Mesenchymal stem cell (in vitro differentiated cells and primary cell): ENCODE measurements at regions not wholly inside any gene's neighbourhood (a gene's known extent, or its start where the extent isn't known, plus 50 kb on each side); places are given as distances from the start of the nearest gene placed in this dataset.

Experiments used
- DNase-seq: peaks from one replicate; pipeline ENCODE4 v3.0.0-alpha.2; 2013
- H2AFZ ChIP-seq: one replicate; pipeline ENCODE4 v1.6.1; 2013; ENCODE audit warnings: low read depth, mild to moderate bottlenecking, control low read depth, inconsistent platforms, low read length, moderate library complexity
- H2AK5ac ChIP-seq: 2 replicates; pipeline ENCODE4 v1.6.1; 2013; ENCODE audit warnings: low read length, moderate library complexity, mild to moderate bottlenecking, inconsistent platforms; ENCODE audit not compliant: severe bottlenecking
- H2BK120ac ChIP-seq: one replicate; pipeline ENCODE4 v1.6.1; 2013; ENCODE audit warnings: low read depth, mild to moderate bottlenecking, inconsistent platforms, low read length, moderate library complexity
- H2BK12ac ChIP-seq, 2 experiments: one replicate each; pipeline ENCODE4 v1.6.1; 2013; ENCODE audit warnings: inconsistent platforms in 2 of 2, low read length in 2 of 2, mild to moderate bottlenecking in 2 of 2, moderate library complexity in 2 of 2, control low read depth in 1 of 2
- H2BK15ac ChIP-seq: one replicate; pipeline ENCODE4 v1.6.1; 2013; ENCODE audit warnings: mild to moderate bottlenecking, low read depth, inconsistent platforms; ENCODE audit not compliant: poor library complexity, severe bottlenecking
- H2BK5ac ChIP-seq: 2 replicates; pipeline ENCODE4 v1.6.1; 2013; ENCODE audit warnings: low read depth, mild to moderate bottlenecking, low read length, control low read depth, inconsistent platforms; ENCODE audit not compliant: poor library complexity, severe bottlenecking
- H3K14ac ChIP-seq, 2 experiments: one replicate each; pipeline ENCODE4 v1.6.1; 2013; ENCODE audit warnings: inconsistent platforms in 2 of 2, low read length in 2 of 2, control low read depth in 1 of 2, mild to moderate bottlenecking in 1 of 2, moderate library complexity in 1 of 2
- H3K18ac ChIP-seq, 2 experiments: one replicate each; pipeline ENCODE4 v1.6.1; 2013; ENCODE audit warnings: inconsistent platforms in 2 of 2, low read length in 2 of 2, control low read depth in 1 of 2, low read depth in 1 of 2, mild to moderate bottlenecking in 1 of 2
- H3K23ac ChIP-seq, 2 experiments: one replicate each; pipeline ENCODE4 v1.6.1; 2013; ENCODE audit warnings: inconsistent platforms in 2 of 2, low read length in 2 of 2, mild to moderate bottlenecking in 2 of 2, moderate library complexity in 2 of 2, control low read depth in 1 of 2
- H3K27ac ChIP-seq: 2 replicates; pipeline ENCODE4 v1.5.1; 2013; ENCODE audit warnings: mild to moderate bottlenecking, moderate library complexity, low read length, control low read depth, inconsistent platforms; ENCODE audit not compliant: poor library complexity, severe bottlenecking
- H3K27me3 ChIP-seq, 2 experiments: 2 replicates each; pipeline versions ENCODE4 v1.6.1 to v1.7.0; 2013; ENCODE audit warnings: low read length in 2 of 2, mild to moderate bottlenecking in 2 of 2, moderate library complexity in 2 of 2, control low read depth in 1 of 2, inconsistent platforms in 1 of 2; ENCODE audit not compliant: control insufficient read depth in 1 of 2, insufficient read depth in 1 of 2
- H3K36me3 ChIP-seq, 2 experiments: 2 replicates each; pipeline versions ENCODE4 v1.6.1 to v1.7.0; 2013; ENCODE audit warnings: low read length in 2 of 2, control low read depth in 1 of 2, inconsistent platforms in 1 of 2, low read depth in 1 of 2, mild to moderate bottlenecking in 1 of 2; ENCODE audit not compliant: insufficient read depth in 2 of 2, control insufficient read depth in 1 of 2
- H3K4ac ChIP-seq, 2 experiments: one replicate each; pipeline ENCODE4 v1.6.1; 2013; ENCODE audit warnings: inconsistent platforms in 2 of 2, low read length in 2 of 2, mild to moderate bottlenecking in 2 of 2, moderate library complexity in 2 of 2, control low read depth in 1 of 2, low read depth in 1 of 2
- H3K4me1 ChIP-seq: 2 replicates; pipeline ENCODE4 v1.6.1; 2013; ENCODE audit warnings: low read depth, low read length, control low read depth; ENCODE audit not compliant: control insufficient read depth, insufficient read depth
- H3K4me2 ChIP-seq: 2 replicates; pipeline ENCODE4 v1.6.1; 2013; ENCODE audit warnings: low read length, mild to moderate bottlenecking, inconsistent platforms; ENCODE audit not compliant: poor library complexity, severe bottlenecking
- H3K4me3 ChIP-seq, 2 experiments: 2 replicates each; pipeline versions ENCODE4 v1.5.1 to v1.7.0; 2013; ENCODE audit warnings: low read length in 2 of 2, mild to moderate bottlenecking in 2 of 2, control low read depth in 1 of 2, low read depth in 1 of 2; ENCODE audit not compliant: insufficient read depth in 1 of 2
- H3K79me1 ChIP-seq: replicated peaks from 2 replicates; pipeline ENCODE4 v1.6.1; 2013; ENCODE audit warnings: mild to moderate bottlenecking, control low read depth, low read length, inconsistent platforms; ENCODE audit not compliant: poor library complexity, severe bottlenecking
- H3K9ac ChIP-seq: 2 replicates; pipeline ENCODE4 v1.7.0; 2013; ENCODE audit warnings: mild to moderate bottlenecking, low read length, moderate library complexity
- H3K9me3 ChIP-seq: 2 replicates; pipeline ENCODE4 v1.7.0; 2013; ENCODE audit warnings: mild to moderate bottlenecking, low read length; ENCODE audit not compliant: control insufficient read depth
- H4K8ac ChIP-seq: one replicate; pipeline ENCODE4 v1.6.1; 2013; ENCODE audit warnings: inconsistent platforms, mild to moderate bottlenecking, low read length, moderate library complexity
- H4K91ac ChIP-seq: one replicate; pipeline ENCODE4 v1.6.1; 2013; ENCODE audit warnings: mild to moderate bottlenecking, low read length, inconsistent platforms
- WGBS: methylation state at CpG from one replicate; pipeline ENCODE4 v1.1.7; 2013; ENCODE audit warnings: mixed read lengths; 5-methylcytosine and 5-hydroxymethylcytosine counted together

- Histone ChIP-seq H3K27ac (no peak overlapping the region), H3K79me1 (no peaks in the 10 kb centered on the region), H2AK5ac (no peak overlapping the region), H3K4me3 (peak overlapping the region in 1 of 2 experiments; percentile 6), H3K4me2 (no peak overlapping the region), H3K14ac (no peak overlapping the region), H2BK15ac (no peak overlapping the region), H3K4ac (no peak overlapping the region), H3K23ac (no peak overlapping the region), H3K9ac (peak overlapping the region; percentile 39), H4K91ac (no peak overlapping the region), H4K8ac (no peak overlapping the region), H2BK12ac (no peak overlapping the region), H3K9me3 (no peaks in the 10 kb centered on the region), H2BK5ac (no peak overlapping the region), H2BK120ac (no peak overlapping the region), H3K27me3 (no peaks in the 10 kb centered on the region), H3K18ac (no peak overlapping the region), H3K36me3 (no peaks in the 10 kb centered on the region), H3K4me1 (no peaks in the 10 kb centered on the region), H2AFZ (no peak overlapping the region)
- 65% methylated on average over 8 of the region's 8 CpGs for WGBS
- no peak for DNase-seq
Observed at GRCh38 chr2:22037274-22037673, 913.5 kb downstream of the TDRD15 start.

- Histone ChIP-seq H3K79me1 (no peaks in the 10 kb centered on the region), H3K14ac (no peak overlapping the region), H4K91ac (no peak overlapping the region), H3K27ac (no peak overlapping the region), H2BK15ac (no peak overlapping the region), H2BK120ac (no peak overlapping the region), H3K4me3 (no peak overlapping the region), H2BK5ac (no peak overlapping the region), H3K27me3 (no peaks in the 10 kb centered on the region), H2BK12ac (no peak overlapping the region), H2AFZ (no peak overlapping the region), H2AK5ac (no peak overlapping the region), H4K8ac (no peak overlapping the region), H3K4me1 (no peaks in the 10 kb centered on the region), H3K23ac (no peak overlapping the region), H3K9me3 (no peaks in the 10 kb centered on the region), H3K9ac (no peak overlapping the region), H3K4ac (no peak overlapping the region), H3K36me3 (no peaks in the 10 kb centered on the region), H3K18ac (no peak overlapping the region), H3K4me2 (no peak overlapping the region)
- no peak for DNase-seq
Observed at GRCh38 chr2:22043784-22044183, 920.0 kb downstream of the TDRD15 start.

GRCh38 chr2:22055784-22056620 is 932.2 kb downstream of the TDRD15 start:
- H3K4me1 ChIP-seq = no peaks in the 10 kb centered on the region
- no peak overlapping the region for H3K9ac ChIP-seq
- H3K9me3 ChIP-seq = no peaks in the 10 kb centered on the region
- no peak overlapping the region for H2BK12ac ChIP-seq
- no peak overlapping the region for H4K91ac ChIP-seq
- no peak overlapping the region for H2BK15ac ChIP-seq
- H3K79me1 ChIP-seq = no peaks in the 10 kb centered on the region
- H2AK5ac ChIP-seq = no peak overlapping the region
- no peak overlapping the region for H3K4me3 ChIP-seq
- no peak overlapping the region for H2BK120ac ChIP-seq
- no peak overlapping the region for H3K27ac ChIP-seq
- H3K27me3 ChIP-seq = no peaks in the 10 kb centered on the region
- H2BK5ac ChIP-seq = no peak overlapping the region
- WGBS = 97% methylated on average over 3 of the region's 4 CpGs
- no peak overlapping the region for H3K23ac ChIP-seq
- H4K8ac ChIP-seq = no peak overlapping the region
- no peak overlapping the region for H3K14ac ChIP-seq
- H3K4ac ChIP-seq = no peak overlapping the region
- H3K4me2 ChIP-seq = no peak overlapping the region
- H3K36me3 ChIP-seq = no peaks in the 10 kb centered on the region
- H2AFZ ChIP-seq = no peak overlapping the region
- no peak overlapping the region for H3K18ac ChIP-seq
- no peak for DNase-seq

- Histone ChIP-seq H3K79me1 (no peaks in the 10 kb centered on the region), H3K36me3 (no peaks in the 10 kb centered on the region), H3K14ac (no peak overlapping the region), H2BK5ac (no peak overlapping the region), H2BK120ac (no peak overlapping the region), H3K9me3 (no peaks in the 10 kb centered on the region), H3K9ac (no peak overlapping the region), H4K8ac (no peak overlapping the region), H3K4me1 (no peaks in the 10 kb centered on the region), H3K27ac (no peak overlapping the region), H3K4me2 (no peak overlapping the region), H2AFZ (no peak overlapping the region), H2AK5ac (no peak overlapping the region), H3K4ac (no peak overlapping the region), H2BK15ac (no peak overlapping the region), H3K18ac (no peak overlapping the region), H4K91ac (no peak overlapping the region), H3K27me3 (no peaks in the 10 kb centered on the region), H2BK12ac (no peak overlapping the region), H3K4me3 (no peak overlapping the region), H3K23ac (no peak overlapping the region)
- 90% methylated on average over 5 of the region's 5 CpGs for WGBS
- DNase-seq = no peak
Observed at GRCh38 chr2:22056621-22057132, 932.9 kb downstream of the TDRD15 start.
